ENCODE measurements at regions not wholly inside any gene's neighbourhood (a gene's known extent, or its start where the extent isn't known, plus 50 kb on each side); places are given as distances from the start of the nearest gene placed in this dataset.

DNA sequence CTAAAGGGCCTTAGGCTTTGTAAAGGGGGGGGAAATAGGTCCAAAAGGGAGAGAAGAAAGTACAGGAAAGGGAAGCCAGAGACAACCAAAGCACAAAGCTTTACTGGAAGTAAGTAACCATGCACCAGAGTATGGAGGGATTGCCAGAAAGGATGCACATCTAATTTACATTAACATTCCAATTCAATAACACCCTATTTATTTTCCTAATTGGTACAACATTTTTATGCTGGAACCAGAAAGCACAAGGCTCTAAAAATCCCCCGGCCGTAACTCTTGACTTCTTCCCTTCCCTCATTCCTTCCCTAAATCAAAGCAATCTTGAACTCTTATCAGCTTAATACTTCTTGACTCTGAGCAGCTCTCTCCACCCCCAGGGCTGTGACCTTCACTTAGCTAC is 400.0 kb upstream of the CELF2 start:
- TF ChIP-seq, protein P1, sequence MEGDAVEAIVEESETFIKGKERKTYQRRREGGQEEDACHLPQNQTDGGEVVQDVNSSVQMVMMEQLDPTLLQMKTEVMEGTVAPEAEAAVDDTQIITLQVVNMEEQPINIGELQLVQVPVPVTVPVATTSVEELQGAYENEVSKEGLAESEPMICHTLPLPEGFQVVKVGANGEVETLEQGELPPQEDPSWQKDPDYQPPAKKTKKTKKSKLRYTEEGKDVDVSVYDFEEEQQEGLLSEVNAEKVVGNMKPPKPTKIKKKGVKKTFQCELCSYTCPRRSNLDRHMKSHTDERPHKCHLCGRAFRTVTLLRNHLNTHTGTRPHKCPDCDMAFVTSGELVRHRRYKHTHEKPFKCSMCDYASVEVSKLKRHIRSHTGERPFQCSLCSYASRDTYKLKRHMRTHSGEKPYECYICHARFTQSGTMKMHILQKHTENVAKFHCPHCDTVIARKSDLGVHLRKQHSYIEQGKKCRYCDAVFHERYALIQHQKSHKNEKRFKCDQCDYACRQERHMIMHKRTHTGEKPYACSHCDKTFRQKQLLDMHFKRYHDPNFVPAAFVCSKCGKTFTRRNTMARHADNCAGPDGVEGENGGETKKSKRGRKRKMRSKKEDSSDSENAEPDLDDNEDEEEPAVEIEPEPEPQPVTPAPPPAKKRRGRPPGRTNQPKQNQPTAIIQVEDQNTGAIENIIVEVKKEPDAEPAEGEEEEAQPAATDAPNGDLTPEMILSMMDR (optimal IDR thresholded peaks at IDR 0.05 in 1 of 3, IDR thresholded peaks at IDR 0.05 in 1 of 3, conservative IDR thresholded peaks at IDR 0.05 in 1 of 3; ENCODE audit: extremely low read depth in 1 of 3, insufficient read depth in 2 of 3, low read length in 3 of 3) = no peak
- TF ChIP-seq EZH2 (IDR thresholded peaks at IDR 0.05; ENCODE audit: low read length) = no peak
- Histone ChIP-seq H3K9me1 (ENCODE audit: control insufficient read depth, extremely low read depth, insufficient read depth, low read length) (no peaks in the 10 kb centered on the region), H4K20me1 (ENCODE audit: control insufficient read depth, extremely low read depth, insufficient read depth, low read length) (no peaks in the 10 kb centered on the region), H3K9me3 (ENCODE audit: control insufficient read depth, low read depth, low read length) (no peaks in the 10 kb centered on the region), H3K27ac (ENCODE audit: control insufficient read depth, insufficient read depth, low read length) (no peak overlapping the region), H3K4me3 (ENCODE audit: control insufficient read depth in 2 of 3, extremely low read depth in 1 of 3, insufficient read depth in 2 of 3, low read depth in 1 of 3, low read length in 3 of 3) (no peak overlapping the region), H3K4me2 (ENCODE audit: control insufficient read depth, extremely low read depth, insufficient read depth, low read depth, low read length) (no peak overlapping the region), H3K36me3 (ENCODE audit: control insufficient read depth in 2 of 2, extremely low read depth in 1 of 2, insufficient read depth in 2 of 2, low read length in 2 of 2) (no peaks in the 10 kb centered on the region), H3K9ac (ENCODE audit: control insufficient read depth, extremely low read depth, insufficient read depth, low read length) (no peak overlapping the region), H3K27me3 (ENCODE audit: control insufficient read depth, extremely low read depth, insufficient read depth, low read length) (no peaks in the 10 kb centered on the region), H3K4me1 (ENCODE audit: control insufficient read depth, extremely low read depth, insufficient read depth, low read length) (no peaks in the 10 kb centered on the region), H2AFZ (ENCODE audit: control insufficient read depth, low read length) (no peak overlapping the region), H3K79me2 (ENCODE audit: control insufficient read depth, insufficient read depth, low read length) (no peaks in the 10 kb centered on the region)
- FAIRE-seq (no peak), DNase-seq (ENCODE audit: low read depth, low spot score) (no peak)
- dilution Hi-C loops (cut with MboI; ENCODE audit: extremely low pct_ligation_motif_present, low sequenced_read_pairs) = no loop called here

DNA sequence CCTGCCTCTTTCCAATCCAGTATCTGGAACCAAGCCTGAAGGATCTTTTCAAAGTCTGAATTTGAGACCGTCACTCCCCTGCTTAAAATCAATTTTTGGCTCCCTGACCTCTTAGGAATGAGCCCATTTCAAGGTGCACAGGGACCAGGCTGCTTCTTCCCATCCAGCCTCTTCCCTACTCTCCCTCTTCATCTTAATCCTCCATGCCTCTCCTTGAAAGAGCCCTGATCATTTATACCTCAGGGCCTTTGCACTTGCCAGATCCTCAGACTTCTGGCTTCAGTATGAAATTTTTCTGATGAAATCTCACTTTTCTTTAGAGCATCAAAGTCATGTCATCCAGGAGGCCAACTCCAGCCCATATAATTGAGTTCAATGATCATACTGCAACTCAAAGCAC is 399.5 kb upstream of the CELF2 start:
- no peak for FAIRE-seq
- Histone ChIP-seq H3K4me2 (ENCODE audit: control insufficient read depth, extremely low read depth, insufficient read depth, low read depth, low read length) (no peak overlapping the region), H3K27ac (ENCODE audit: control insufficient read depth, insufficient read depth, low read length) (no peak overlapping the region), H2AFZ (ENCODE audit: control insufficient read depth, low read length) (no peak overlapping the region), H3K9me1 (ENCODE audit: control insufficient read depth, extremely low read depth, insufficient read depth, low read length) (no peaks in the 10 kb centered on the region), H3K9ac (ENCODE audit: control insufficient read depth, extremely low read depth, insufficient read depth, low read length) (no peak overlapping the region), H3K79me2 (ENCODE audit: control insufficient read depth, insufficient read depth, low read length) (no peaks in the 10 kb centered on the region), H3K27me3 (ENCODE audit: control insufficient read depth, extremely low read depth, insufficient read depth, low read length) (no peaks in the 10 kb centered on the region), H3K36me3 (ENCODE audit: control insufficient read depth in 2 of 2, extremely low read depth in 1 of 2, insufficient read depth in 2 of 2, low read length in 2 of 2) (no peaks in the 10 kb centered on the region), H3K4me1 (ENCODE audit: control insufficient read depth, extremely low read depth, insufficient read depth, low read length) (no peaks in the 10 kb centered on the region), H4K20me1 (ENCODE audit: control insufficient read depth, extremely low read depth, insufficient read depth, low read length) (no peaks in the 10 kb centered on the region), H3K4me3 (ENCODE audit: control insufficient read depth in 2 of 3, extremely low read depth in 1 of 3, insufficient read depth in 2 of 3, low read depth in 1 of 3, low read length in 3 of 3) (no peak overlapping the region), H3K9me3 (ENCODE audit: control insufficient read depth, low read depth, low read length) (no peaks in the 10 kb centered on the region)
- DNase-seq (ENCODE audit: low read depth, low spot score) = no peak
- TF ChIP-seq, protein P1 (optimal IDR thresholded peaks at IDR 0.05 in 1 of 3, IDR thresholded peaks at IDR 0.05 in 1 of 3, conservative IDR thresholded peaks at IDR 0.05 in 1 of 3; ENCODE audit: extremely low read depth in 1 of 3, insufficient read depth in 2 of 3, low read length in 3 of 3) = no peak
- TF ChIP-seq EZH2 (IDR thresholded peaks at IDR 0.05; ENCODE audit: low read length) = no peak
- dilution Hi-C loops (cut with MboI; ENCODE audit: extremely low pct_ligation_motif_present, low sequenced_read_pairs) = no loop called here
